Activated CD4-positive, alpha-beta T cell treated with anti-CD3 and anti-CD28 coated beads, Interleukin-2, amount 10 ng/mL, durations not matched to agents 7 days and 5 days (primary cell): ENCODE measurements at regions not wholly inside any gene's neighbourhood (a gene's known extent, or its start where the extent isn't known, plus 50 kb on each side); places are given as distances from the start of the nearest gene placed in this dataset.
"Not testable (repeated sequence)": the region's sequence is repeated elsewhere in the genome, so short reads cannot be mapped to it uniquely, and the experiment has no call there.

ENCODE experiments used
- CTCF ChIA-PET: fragments of 350-600 bp; sonication (Branson Sonifier 250); formaldehyde crosslinking; loops from one replicate; lab custom pipeline; 2021; ENCODE audit warnings: antibody characterized with exemption; lab: Charles Lee
- POLR2A ChIA-PET: fragments of 350-600 bp; sonication (Branson Sonifier 250); formaldehyde crosslinking; loops from one replicate; lab custom pipeline; 2021; ENCODE audit warnings: antibody characterized with exemption; lab: Charles Lee
- DNase-seq: peaks from one replicate; pipeline ENCODE4 v3.0.0-alpha.2; 2020
- H3K27ac Mint-ChIP-seq: one replicate; pipeline ENCODE4 v1.8.0; 2021; ENCODE audit warnings: mild to moderate bottlenecking, moderate library complexity, mixed read lengths
- H3K27me3 Mint-ChIP-seq: one replicate; pipeline ENCODE4 v1.8.0; 2021; ENCODE audit warnings: mixed read lengths
- H3K36me3 Mint-ChIP-seq: one replicate; pipeline ENCODE4 v1.8.0; 2021; ENCODE audit warnings: low read depth, mixed read lengths
- H3K4me1 Mint-ChIP-seq: one replicate; pipeline ENCODE4 v1.8.0; 2021; ENCODE audit warnings: mixed read lengths
- H3K4me3 Mint-ChIP-seq: one replicate; pipeline ENCODE4 v1.8.0; 2021; ENCODE audit warnings: mild to moderate bottlenecking, moderate library complexity, mixed read lengths
- H3K9me3 Mint-ChIP-seq: one replicate; pipeline ENCODE4 v1.8.0; 2021; ENCODE audit warnings: mixed read lengths

DNA sequence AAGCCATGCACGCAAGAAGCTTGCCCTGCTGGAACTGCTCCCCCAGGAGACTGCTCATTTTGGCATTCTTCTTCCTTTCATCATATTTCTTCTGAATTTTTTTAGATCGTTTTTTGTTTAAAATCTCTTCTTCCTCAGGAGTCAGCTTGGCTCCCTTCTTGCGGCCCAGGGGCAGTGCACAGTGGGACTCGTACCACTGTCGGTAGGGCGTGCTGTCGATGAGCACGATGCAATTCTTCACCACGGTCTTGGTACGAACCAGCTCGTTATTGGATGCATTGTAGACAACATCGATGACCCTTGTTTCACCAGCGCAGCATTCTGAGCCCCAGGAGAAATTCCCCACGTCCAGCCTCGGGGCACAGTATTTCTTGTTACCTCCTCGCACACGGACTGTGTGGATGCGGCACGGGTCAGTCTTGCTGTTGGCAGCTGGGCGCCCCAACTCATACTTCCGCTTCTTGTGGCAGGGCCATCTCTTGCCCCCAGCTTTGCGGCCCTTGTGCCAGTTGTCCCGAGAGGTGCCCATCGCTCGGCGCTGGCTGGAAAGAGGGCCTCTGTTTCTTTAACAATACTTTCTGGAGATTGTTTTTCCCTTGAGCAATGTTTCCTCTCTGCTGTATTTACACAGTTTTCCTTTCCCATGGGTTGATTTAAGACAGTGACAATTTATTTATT is 452.4 kb downstream of the TMEM121 start:
- no peaks in the 10 kb centered on the region for H3K36me3 Mint-ChIP-seq
- CTCF ChIA-PET, result interaction anchor here (0.6 kb wide), 1 partner anchor 21 kb away, joined by 3 read pairs; no protein-coding TSS in a partner anchor
- POLR2A ChIA-PET, result no interaction called here
- no peak overlapping the region for H3K4me3 Mint-ChIP-seq
- H3K27ac Mint-ChIP-seq, result no peak overlapping the region
- peaks cover 22% of the 10 kb centered on the region for H3K4me1 Mint-ChIP-seq
- peaks cover 2% of the 10 kb centered on the region for H3K27me3 Mint-ChIP-seq
- DNase-seq, result no peak
- no peaks in the 10 kb centered on the region for H3K9me3 Mint-ChIP-seq

GRCh38 chr14:105979446-105979845 is 453.1 kb downstream of the TMEM121 start:
- Mint-ChIP-seq H3K4me3 (no peak overlapping the region), H3K9me3 (no peaks in the 10 kb centered on the region), H3K27ac (no peak overlapping the region), H3K27me3 (peaks cover 2% of the 10 kb centered on the region), H3K36me3 (no peaks in the 10 kb centered on the region), H3K4me1 (peaks cover 22% of the 10 kb centered on the region)
- no peak for DNase-seq
- POLR2A ChIA-PET, result no interaction called here
- CTCF ChIA-PET, result interaction anchor here (1.0 kb wide), 1 partner anchor 21 kb away, joined by 3 read pairs; no protein-coding TSS in a partner anchor

- H3K9me3 Mint-ChIP-seq, result no peaks in the 10 kb centered on the region
- H3K27ac Mint-ChIP-seq, result no peak overlapping the region
- H3K36me3 Mint-ChIP-seq, result no peaks in the 10 kb centered on the region
- CTCF ChIA-PET, result interaction anchor here (1.0 kb wide), 1 partner anchor 20 kb away, joined by 3 read pairs; no protein-coding TSS in a partner anchor
- no peak for DNase-seq
- POLR2A ChIA-PET, result no interaction called here
- peaks cover 29% of the 10 kb centered on the region for H3K4me1 Mint-ChIP-seq
- H3K27me3 Mint-ChIP-seq, result peaks cover 2% of the 10 kb centered on the region
- H3K4me3 Mint-ChIP-seq, result no peak overlapping the region
These were observed 453.8 kb downstream of the TMEM121 start for GRCh38 chr14:105980224-105980623.

DNA sequence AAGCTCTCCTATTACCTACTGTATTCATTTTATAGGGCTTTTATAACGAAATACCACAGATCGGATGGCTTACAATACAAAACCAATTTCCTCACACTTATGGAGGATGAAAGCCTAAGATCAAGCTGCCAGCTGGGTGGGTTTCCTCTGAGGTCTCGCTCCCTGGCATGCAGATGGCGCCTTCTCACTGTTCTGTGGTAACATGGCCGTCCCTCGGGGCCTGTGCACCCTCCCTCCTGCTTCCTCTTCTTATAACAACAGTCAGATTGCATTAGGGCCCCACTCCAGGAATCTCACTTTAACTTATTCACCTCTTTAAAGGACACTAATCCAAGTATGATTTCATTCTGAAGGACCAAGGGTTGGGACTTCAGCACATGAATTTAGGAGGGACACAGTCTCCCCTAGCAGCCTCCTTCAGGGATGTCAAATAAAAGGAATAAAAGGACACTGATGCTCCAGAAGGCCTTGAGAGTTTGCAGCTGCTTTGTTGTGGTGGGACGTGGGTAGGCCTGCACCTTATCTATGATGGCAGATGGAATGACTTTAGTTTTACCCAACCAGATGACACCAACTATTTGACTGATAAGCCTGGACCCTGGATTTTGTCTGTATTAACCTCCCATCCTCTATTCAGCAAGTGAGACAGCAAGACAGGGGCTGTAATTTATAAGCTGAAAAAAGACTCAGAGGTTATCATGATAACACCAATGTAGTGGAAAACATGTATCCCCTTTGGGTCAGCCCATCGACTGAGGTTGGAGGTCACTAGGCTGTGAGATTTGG is 455.3 kb downstream of the TMEM121 start:
- H3K27me3 Mint-ChIP-seq, H3K4me3 Mint-ChIP-seq, H3K9me3 Mint-ChIP-seq, POLR2A ChIA-PET, H3K36me3 Mint-ChIP-seq: not testable (repeated sequence)
- Mint-ChIP-seq H3K27ac (peak overlapping the region; percentile 55), H3K4me1 (peaks cover 42% of the 10 kb centered on the region)
- CTCF ChIA-PET, result interaction anchor here (1.2 to 2.8 kb wide), 2 partner anchors 17 to 19 kb away, joined by 4 to 18 read pairs; no protein-coding TSS in a partner anchor
- peak; percentile 42 for DNase-seq

- Mint-ChIP-seq H3K27ac (no peak overlapping the region), H3K27me3 (no peaks in the 10 kb centered on the region), H3K9me3 (no peaks in the 10 kb centered on the region), H3K4me3 (no peak overlapping the region), H3K4me1 (peaks cover 52% of the 10 kb centered on the region), H3K36me3 (no peaks in the 10 kb centered on the region)
- DNase-seq, result no peak
- CTCF ChIA-PET, result interaction anchor here (1.7 to 2.8 kb wide), 2 partner anchors 16 to 18 kb away, joined by 5 to 18 read pairs; no protein-coding TSS in a partner anchor
- POLR2A ChIA-PET, result no interaction called here
These were observed 456.3 kb downstream of the TMEM121 start for GRCh38 chr14:105982664-105983063.

DNA sequence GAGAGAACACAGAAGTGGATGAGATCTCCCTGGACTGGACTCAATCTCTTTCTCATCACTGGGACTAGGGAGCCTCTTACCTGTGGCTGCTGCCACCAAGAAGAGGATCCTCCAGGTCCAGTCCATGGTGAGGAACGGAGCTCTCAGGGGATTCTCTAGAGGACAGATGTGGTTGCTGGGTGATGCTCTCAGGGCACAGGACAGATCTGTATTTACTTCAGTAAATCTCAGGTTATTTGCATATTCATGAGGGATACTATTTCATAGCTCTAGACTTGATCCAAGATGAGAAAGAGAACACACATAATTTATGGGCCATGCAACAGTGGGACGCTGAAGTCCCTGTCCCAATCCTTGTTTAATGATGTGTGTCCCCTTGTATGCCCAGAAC is 460.5 kb downstream of the TMEM121 start:
- Mint-ChIP-seq H3K27me3 (no peaks in the 10 kb centered on the region), H3K4me3 (peak overlapping the region; percentile 24), H3K4me1 (peaks cover 64% of the 10 kb centered on the region), H3K36me3 (no peaks in the 10 kb centered on the region), H3K9me3 (no peaks in the 10 kb centered on the region), H3K27ac (peak overlapping the region; percentile 94)
- no peak for DNase-seq
- ChIA-PET POLR2A (no interaction called here), CTCF (interaction anchor here (1.1 to 5.2 kb wide), 5 partner anchors 12 to 677 kb away, joined by 3 to 51 read pairs (median 6); no protein-coding TSS in a partner anchor)

DNA sequence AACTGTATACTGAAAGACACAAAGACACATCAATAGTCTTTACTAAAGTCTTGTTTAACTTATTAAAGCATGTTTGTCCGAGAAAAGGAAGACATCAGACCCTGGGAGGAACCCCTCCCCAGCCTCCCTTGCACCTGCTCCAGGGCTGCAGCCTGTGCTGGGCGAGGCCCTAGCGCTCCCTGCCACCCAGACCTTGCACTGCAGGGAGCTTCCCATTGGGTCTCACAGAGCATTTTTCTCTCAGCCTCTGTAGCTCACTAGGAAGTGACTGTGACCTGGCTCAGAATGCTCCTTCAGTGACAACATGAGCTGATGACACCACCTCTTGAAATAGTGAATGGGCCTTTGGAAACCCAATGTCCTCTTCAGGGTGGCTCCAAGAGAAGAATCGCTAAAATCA is 461.2 kb downstream of the TMEM121 start:
- CTCF ChIA-PET, result interaction anchor here (1.1 to 5.2 kb wide), 5 partner anchors 11 to 676 kb away, joined by 3 to 51 read pairs (median 6); no protein-coding TSS in a partner anchor
- no peaks in the 10 kb centered on the region for H3K36me3 Mint-ChIP-seq
- DNase-seq, result no peak
- H3K27ac Mint-ChIP-seq, result peak overlapping the region; percentile 94
- H3K4me1 Mint-ChIP-seq, result peaks cover 59% of the 10 kb centered on the region
- POLR2A ChIA-PET, result no interaction called here
- H3K4me3 Mint-ChIP-seq, result no peak overlapping the region
- peaks cover 2% of the 10 kb centered on the region for H3K27me3 Mint-ChIP-seq
- no peaks in the 10 kb centered on the region for H3K9me3 Mint-ChIP-seq

- Mint-ChIP-seq H3K4me1 (peaks cover 67% of the 10 kb centered on the region), H3K27me3 (peaks cover 2% of the 10 kb centered on the region), H3K9me3 (no peaks in the 10 kb centered on the region), H3K36me3 (no peaks in the 10 kb centered on the region), H3K4me3 (no peak overlapping the region), H3K27ac (peak overlapping the region; percentile 17)
- CTCF ChIA-PET, result interaction anchor here (2.0 to 5.2 kb wide), 2 partner anchors 11 to 19 kb away, joined by 5 to 51 read pairs; no protein-coding TSS in a partner anchor
- POLR2A ChIA-PET, result interaction anchor here (1.1 kb wide), 1 partner anchor 15 kb away, joined by 6 read pairs; no protein-coding TSS in a partner anchor
- DNase-seq, result no peak
These were observed 463.4 kb downstream of the TMEM121 start for GRCh38 chr14:105989566-105990302.

GRCh38 chr14:105991677-105992076 is 465.3 kb downstream of the TMEM121 start:
- not testable (repeated sequence) for H3K9me3 Mint-ChIP-seq

DNA sequence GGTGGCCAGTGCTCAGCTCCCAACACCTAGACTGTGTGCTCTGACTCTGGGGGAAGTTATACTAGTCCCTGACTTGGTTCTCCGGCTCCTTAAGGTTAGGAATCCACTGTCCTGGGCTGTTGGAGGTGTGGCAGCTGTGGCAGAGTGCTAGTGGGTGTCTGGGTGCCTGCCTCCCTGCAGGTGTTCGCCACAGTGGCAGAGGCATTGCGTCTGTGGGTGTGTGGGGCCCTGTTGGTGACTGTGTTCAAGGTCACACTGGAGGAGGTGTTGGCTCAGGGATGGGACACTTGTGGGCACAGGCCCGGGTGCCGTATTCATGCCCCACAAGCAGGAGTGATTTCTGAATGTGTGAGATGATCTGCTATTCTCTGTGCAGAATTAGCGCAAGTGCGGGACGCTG is 467.4 kb downstream of the TMEM121 start:
- Mint-ChIP-seq H3K4me3 (no peak overlapping the region), H3K27me3 (peaks cover 2% of the 10 kb centered on the region), H3K9me3 (no peaks in the 10 kb centered on the region), H3K27ac (no peak overlapping the region), H3K36me3 (no peaks in the 10 kb centered on the region), H3K4me1 (peaks cover 49% of the 10 kb centered on the region)
- ChIA-PET POLR2A (no interaction called here), CTCF (no interaction called here)
- no peak for DNase-seq

More at GRCh38 chr14:105991677-105992076, 465.3 kb downstream of the TMEM121 start:
- H3K27me3 Mint-ChIP-seq, DNase-seq, H3K27ac Mint-ChIP-seq, H3K4me3 Mint-ChIP-seq, POLR2A ChIA-PET, H3K36me3 Mint-ChIP-seq: not testable (repeated sequence)
- CTCF ChIA-PET, result interaction anchor here (0.7 to 1.2 kb wide), 3 partner anchors 9 to 1322 kb away, joined by 3 to 7 read pairs (median 3); no protein-coding TSS in a partner anchor
- H3K4me1 Mint-ChIP-seq, result peaks cover 62% of the 10 kb centered on the region

DNA sequence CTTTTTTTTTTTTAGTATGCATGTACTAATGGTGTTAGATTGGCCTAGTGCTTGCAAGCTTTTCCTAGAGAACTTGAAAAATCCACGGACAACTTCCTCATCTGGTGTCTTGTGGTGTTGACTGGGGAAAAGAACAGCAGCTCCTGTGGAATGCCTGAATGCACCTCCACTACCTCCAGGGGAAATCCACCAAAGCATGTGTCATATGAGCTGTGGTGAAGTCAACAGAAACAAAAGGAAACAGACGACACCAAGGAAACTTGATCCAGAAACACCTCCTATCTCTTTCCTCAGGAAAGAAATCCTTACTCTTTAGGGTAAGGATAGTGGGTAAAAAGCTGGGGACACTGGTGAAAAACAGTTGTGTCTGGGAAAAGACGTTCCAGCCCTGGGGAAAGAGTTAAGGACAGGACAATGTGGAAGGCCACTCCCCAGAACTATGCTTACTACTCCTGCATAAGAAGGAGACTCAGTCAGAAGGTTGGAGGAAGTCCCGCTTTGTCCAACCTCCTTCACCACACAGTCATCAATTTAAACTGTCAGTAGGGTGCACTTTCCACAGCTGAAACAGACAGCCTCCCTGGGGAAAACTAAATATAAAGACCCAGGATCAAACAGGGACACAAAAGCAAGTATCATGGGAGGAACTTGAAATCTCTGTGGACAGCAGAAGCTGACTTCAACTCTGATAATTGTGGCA is 468.8 kb downstream of the TMEM121 start:
- DNase-seq, H3K36me3 Mint-ChIP-seq, H3K27me3 Mint-ChIP-seq, H3K9me3 Mint-ChIP-seq, H3K27ac Mint-ChIP-seq, H3K4me3 Mint-ChIP-seq, POLR2A ChIA-PET: not testable (repeated sequence)
- CTCF ChIA-PET, result interaction anchor here (1.0 to 1.6 kb wide), 2 partner anchors 17 to 21 kb away, joined by 3 to 4 read pairs; no protein-coding TSS in a partner anchor
- peaks cover 50% of the 10 kb centered on the region for H3K4me1 Mint-ChIP-seq

DNA sequence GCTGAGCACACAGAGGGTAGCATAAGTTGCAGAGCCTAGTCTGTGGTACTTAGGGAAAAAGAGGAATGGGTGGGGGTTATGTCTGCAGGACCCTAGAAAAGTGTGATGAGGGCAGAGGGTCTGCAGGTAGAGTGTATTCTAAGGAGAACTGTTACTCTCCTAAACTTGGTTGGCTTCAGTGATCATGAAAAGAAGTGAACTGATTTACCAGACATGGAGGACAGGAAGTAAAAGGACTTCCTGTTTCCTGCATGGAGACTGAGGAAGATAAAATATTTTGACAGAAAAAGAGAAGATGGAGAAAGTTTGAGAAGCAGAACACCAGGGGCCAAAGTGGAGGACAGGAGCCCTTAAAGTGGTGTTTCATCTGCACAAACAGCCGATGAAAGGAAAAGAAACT is 472.2 kb downstream of the TMEM121 start:
- DNase-seq, H3K36me3 Mint-ChIP-seq, H3K9me3 Mint-ChIP-seq, H3K27me3 Mint-ChIP-seq, POLR2A ChIA-PET: not testable (repeated sequence)
- Mint-ChIP-seq H3K27ac (peak overlapping the region; percentile 80), H3K4me3 (peak overlapping the region; percentile 33), H3K4me1 (peaks cover 55% of the 10 kb centered on the region)
- CTCF ChIA-PET, result interaction anchor here (0.6 to 1.1 kb wide), 15 partner anchors 11 to 288 kb away, joined by 3 to 16 read pairs (median 3); no protein-coding TSS in a partner anchor
